IMR-90 (cell line): ENCODE measurements at regions not wholly inside any gene's neighbourhood (a gene's known extent, or its start where the extent isn't known, plus 50 kb on each side); places are given as distances from the start of the nearest gene placed in this dataset.

Experiments used
- ATAC-seq: fragments of 200-7000 bp; cut with Tn5 transposase; 2 replicates; pipeline ENCODE4 v1.9.1; 2020; ENCODE audit warnings: low read depth, mild to moderate bottlenecking, moderate library complexity
- BruUV-seq: library from RNA; stranded (reverse); fragments of 400-500 nt; replicated peaks from 2 replicates; lab custom pipeline; 2021; lab: Mats Ljungman, UMichigan
- CTCF ChIA-PET: fragments of 300-600 bp; formaldehyde crosslinking; extraction: SDS; loops from one replicate; lab custom pipeline; 2021; ENCODE audit warnings: antibody characterized with exemption; lab: Yijun Ruan, JAX
- POLR2A ChIA-PET: fragments of 300-600 bp; sonication (Branson Sonifier 250); formaldehyde crosslinking; loops from one replicate; lab custom pipeline; 2022; ENCODE audit warnings: antibody characterized with exemption; ENCODE audit not compliant: unreplicated experiment; lab: Charles Lee
- DNase-seq: peaks from one replicate; pipeline ENCODE4 v3.0.0; 2013
- H2AFZ ChIP-seq: replicated peaks from 2 replicates; pipeline ENCODE3; 2013; ENCODE audit warnings: low read length, mild to moderate bottlenecking; ENCODE audit not compliant: poor library complexity
- H2AK5ac ChIP-seq: 2 replicates; pipeline ENCODE4 v1.6.1; 2013; ENCODE audit warnings: low read depth, low read length, inconsistent platforms
- H2AK9ac ChIP-seq: replicated peaks from 2 replicates; pipeline ENCODE3; 2013; ENCODE audit warnings: mild to moderate bottlenecking, low read depth, low read length, moderate library complexity; ENCODE audit not compliant: poor library complexity
- H2BK120ac ChIP-seq: 2 replicates; pipeline ENCODE4 v1.6.1; 2013; ENCODE audit warnings: low read depth, low read length, inconsistent platforms
- H2BK15ac ChIP-seq: 3 replicates; pipeline ENCODE4 v1.6.1; 2013; ENCODE audit warnings: low read depth, low read length, inconsistent platforms
- H2BK20ac ChIP-seq: 2 replicates; pipeline ENCODE4 v1.6.1; 2013; ENCODE audit warnings: low read depth, mild to moderate bottlenecking, inconsistent platforms, low read length, moderate library complexity
- H2BK5ac ChIP-seq: 2 replicates; pipeline ENCODE4 v1.6.1; 2013; ENCODE audit warnings: mild to moderate bottlenecking, low read depth, low read length, inconsistent platforms; ENCODE audit not compliant: poor library complexity, severe bottlenecking
- H3K14ac ChIP-seq: replicated peaks from 2 replicates; pipeline ENCODE4 v1.6.1; 2013; ENCODE audit warnings: low read depth, low read length, inconsistent platforms
- H3K18ac ChIP-seq: 2 replicates; pipeline ENCODE4 v1.6.1; 2013; ENCODE audit warnings: low read depth, low read length, control low read depth
- H3K23ac ChIP-seq: 2 replicates; pipeline ENCODE4 v1.6.1; 2013; ENCODE audit warnings: low read depth, low read length, inconsistent platforms
- H3K27ac ChIP-seq: 2 replicates; pipeline ENCODE4 v1.5.1; 2013; ENCODE audit warnings: mild to moderate bottlenecking, control low read depth, low read length; ENCODE audit not compliant: insufficient read depth
- H3K27me3 ChIP-seq: 2 replicates; pipeline ENCODE4 v1.6.1; 2013; ENCODE audit warnings: low read length; ENCODE audit not compliant: control insufficient read depth, insufficient read depth
- H3K36me3 ChIP-seq: 2 replicates; pipeline ENCODE4 v1.6.1; 2013; ENCODE audit warnings: low read length, mixed read lengths; ENCODE audit not compliant: control insufficient read depth, insufficient read depth
- H3K4ac ChIP-seq: 2 replicates; pipeline ENCODE4 v1.6.1; 2013; ENCODE audit warnings: low read depth, low read length, inconsistent platforms
- H3K4me1 ChIP-seq: 2 replicates; pipeline ENCODE4 v1.6.1; 2013; ENCODE audit warnings: low read length, mixed read lengths; ENCODE audit not compliant: control insufficient read depth, insufficient read depth
- H3K4me2 ChIP-seq: 2 replicates; pipeline ENCODE4 v1.6.1; 2013; ENCODE audit warnings: low read depth, mild to moderate bottlenecking, control low read depth, low read length, moderate library complexity
- H3K4me3 ChIP-seq: 2 replicates; pipeline ENCODE4 v1.5.1; 2013; ENCODE audit warnings: low read depth, mild to moderate bottlenecking, control low read depth, low read length, moderate library complexity; ENCODE audit not compliant: insufficient read depth
- H3K56ac ChIP-seq: 2 replicates; pipeline ENCODE4 v1.6.1; 2013; ENCODE audit warnings: low read length, inconsistent platforms; ENCODE audit not compliant: insufficient read depth; ENCODE audit errors: extremely low read depth
- H3K79me1 ChIP-seq, 2 experiments: 2 replicates each; pipeline ENCODE4 v1.6.1; 2013; ENCODE audit warnings: low read length in 2 of 2, inconsistent platforms in 1 of 2, low read depth in 1 of 2
- H3K9ac ChIP-seq: 2 replicates; pipeline ENCODE4 v1.6.1; 2013; ENCODE audit warnings: low read depth, low read length, control low read depth
- H3K9me1 ChIP-seq: 2 replicates; pipeline ENCODE4 v1.6.1; 2013; ENCODE audit warnings: low read length, inconsistent platforms; ENCODE audit not compliant: insufficient read depth
- H3K9me3 ChIP-seq: 2 replicates; pipeline ENCODE4 v1.6.1; 2013; ENCODE audit warnings: low read length; ENCODE audit not compliant: control insufficient read depth, insufficient read depth
- H4K20me1 ChIP-seq: 2 replicates; pipeline ENCODE4 v1.6.1; 2013; ENCODE audit warnings: low read length, inconsistent platforms; ENCODE audit not compliant: insufficient read depth
- H4K5ac ChIP-seq: 2 replicates; pipeline ENCODE4 v1.6.1; 2013; ENCODE audit warnings: mild to moderate bottlenecking, low read depth, low read length, control low read depth
- H4K8ac ChIP-seq, 2 experiments: 2 replicates each; pipeline ENCODE4 v1.6.1; 2013; ENCODE audit warnings: low read depth in 2 of 2, low read length in 2 of 2, control low read depth in 1 of 2, inconsistent platforms in 1 of 2
- H4K91ac ChIP-seq: 2 replicates; pipeline ENCODE4 v1.6.1; 2013; ENCODE audit warnings: low read depth, low read length, inconsistent platforms; ENCODE audit not compliant: insufficient read depth
- BHLHE40 ChIP-seq: fragments of 150-350 bp; IDR thresholded peaks from 2 replicates; pipeline ENCODE4 v1.6.1; 2016; ENCODE audit warnings: mild to moderate bottlenecking, low read depth, low read length
- CHD1 ChIP-seq: IDR thresholded peaks from 2 replicates; pipeline ENCODE4 v1.6.1; 2012; ENCODE audit warnings: low read depth, low read length, improper control_type of control experiment
- MAZ ChIP-seq: IDR thresholded peaks from 2 replicates; pipeline ENCODE4 v1.6.1; 2012; ENCODE audit warnings: low read depth, mild to moderate bottlenecking, low read length, improper control_type of control experiment, moderate library complexity, borderline replicate concordance
- POLR2A ChIP-seq: IDR thresholded peaks from 2 replicates; pipeline ENCODE4 v1.6.1; 2012; ENCODE audit warnings: mild to moderate bottlenecking, low read depth, low read length
- RCOR1 ChIP-seq: IDR thresholded peaks from 2 replicates; pipeline ENCODE4 v1.6.1; 2012; ENCODE audit warnings: mild to moderate bottlenecking, low read length, improper control_type of control experiment; ENCODE audit not compliant: insufficient replicate concordance
- WGBS, 2 experiments: methylation state at CpG; one replicate each; pipeline versions ENCODE4 v1.1.5 to v1.1.7; 2013; ENCODE audit warnings: missing lambda C conversion rate in 2 of 2; ENCODE audit not compliant: insufficient read length in 1 of 2; ENCODE audit errors: extremely low coverage in 2 of 2; 5-methylcytosine and 5-hydroxymethylcytosine counted together
- dilution Hi-C: fragments of 300-500 bp; cut with HindIII; formaldehyde crosslinking; loops from one replicate; pipeline ENCODE4 v1.14.3; 2018; ENCODE audit warnings: low sequenced_read_pairs; ENCODE audit not compliant: unreplicated experiment
- in situ Hi-C: fragments of 300-500 bp; cut with MboI; formaldehyde crosslinking; loops from 3 replicates; pipeline ENCODE4 v1.14.3; 2019; ENCODE audit warnings: low sequenced_read_pairs, inconsistent platforms, mixed read lengths
- intact Hi-C: fragments of 100-400 bp; cut with micrococcal nuclease; formaldehyde crosslinking; loops from 2 replicates; pipeline ENCODE4 v1.10.0; 2022
- TF ChIP-seq, protein P1 (sequence below): fragments of 150-350 bp; IDR thresholded peaks from 2 replicates; pipeline ENCODE4 v1.6.1; 2017; ENCODE audit warnings: mild to moderate bottlenecking, antibody characterized with exemption, low read length, low read depth

DNA sequence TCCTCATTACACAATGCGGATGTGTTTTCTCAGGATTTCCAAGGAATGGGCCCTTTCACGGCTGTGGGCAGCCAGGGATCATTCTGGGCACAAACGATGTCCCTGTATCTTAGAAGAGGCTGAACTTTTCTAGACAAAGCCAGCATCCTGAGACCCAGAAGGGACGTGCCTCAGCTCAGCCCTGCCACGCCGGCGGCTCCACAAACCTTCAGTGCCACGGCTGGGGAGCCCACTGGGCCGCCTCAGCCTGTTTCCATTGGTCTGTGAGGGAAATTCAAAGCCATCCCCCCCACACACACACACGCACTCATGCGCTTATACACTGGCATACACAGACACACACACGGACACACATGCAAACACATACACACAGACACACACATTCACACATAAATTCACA lies 344.9 kb upstream of the MKI67 start:
- 89% methylated on average over 3 of the region's 12 CpGs; no CpG with 5 or more reads in 1 of the 2 experiments for WGBS, 2 experiments
- ATAC-seq = no peak
- Histone ChIP-seq H4K8ac (no peak overlapping the region), H2AK5ac (no peak overlapping the region), H3K4ac (no peak overlapping the region), H3K18ac (no peak overlapping the region), H2AFZ (no peak overlapping the region), H3K14ac (no peak overlapping the region), H2BK15ac (no peak overlapping the region), H3K4me1 (no peaks in the 10 kb centered on the region), H4K5ac (no peak overlapping the region), H3K9me1 (no peaks in the 10 kb centered on the region), H3K4me3 (no peak overlapping the region), H3K4me2 (no peak overlapping the region), H2AK9ac (no peak overlapping the region), H3K9me3 (peaks cover 63% of the 10 kb centered on the region), H4K91ac (no peak overlapping the region), H3K56ac (no peak overlapping the region), H2BK120ac (no peak overlapping the region), H3K23ac (no peak overlapping the region), H3K9ac (no peak overlapping the region), H3K79me1 (no peaks in the 10 kb centered on the region), H3K36me3 (no peaks in the 10 kb centered on the region), H4K20me1 (no peaks in the 10 kb centered on the region), H3K27me3 (no peaks in the 10 kb centered on the region), H3K27ac (no peak overlapping the region), H2BK5ac (peak overlapping the region; percentile 81), H2BK20ac (no peak overlapping the region)
- dilution Hi-C loops (no loop called here), intact Hi-C loops (no loop called here), in situ Hi-C loops (no loop called here)
- no peak for TF ChIP-seq MAZ
- TF ChIP-seq POLR2A = no peak
- TF ChIP-seq RCOR1 = no peak
- TF ChIP-seq CHD1 = no peak
- TF ChIP-seq, protein P1, sequence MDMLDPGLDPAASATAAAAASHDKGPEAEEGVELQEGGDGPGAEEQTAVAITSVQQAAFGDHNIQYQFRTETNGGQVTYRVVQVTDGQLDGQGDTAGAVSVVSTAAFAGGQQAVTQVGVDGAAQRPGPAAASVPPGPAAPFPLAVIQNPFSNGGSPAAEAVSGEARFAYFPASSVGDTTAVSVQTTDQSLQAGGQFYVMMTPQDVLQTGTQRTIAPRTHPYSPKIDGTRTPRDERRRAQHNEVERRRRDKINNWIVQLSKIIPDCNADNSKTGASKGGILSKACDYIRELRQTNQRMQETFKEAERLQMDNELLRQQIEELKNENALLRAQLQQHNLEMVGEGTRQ = no peak
- TF ChIP-seq BHLHE40 = no peak
- DNase-seq = no peak
- CTCF ChIA-PET = no interaction called here
- no TSS peak for BruUV-seq
- POLR2A ChIA-PET = no interaction called here
